ENCODE measurements at regions not wholly inside any gene's neighbourhood (a gene's known extent, or its start where the extent isn't known, plus 50 kb on each side); places are given as distances from the start of the nearest gene placed in this dataset.
A peak's percentile ranks its signal among the peaks of the same experiment; 100 is the strongest.
"Not testable (repeated sequence)": the region's sequence is repeated elsewhere in the genome, so short reads cannot be mapped to it uniquely, and the experiment has no call there.

GRCh38 chr2:105494683-105495425 is 96.0 kb upstream of the FHL2 start:
- no peak for TF ChIP-seq Cebpa-rat (IDR thresholded peaks at IDR 0.05)
- Histone ChIP-seq H3K9ac (no peak overlapping the region), H3K9me3 (replicated peaks in 1 of 11) (peaks cover 10 to 22% (median 16%) of the 10 kb centered on the region in 11 experiments; a peak in 20 of 22 replicates), H3K36me3 (no peaks in the 10 kb centered on the region), H3K4me3 (no peak overlapping the region), H3K4me2 (peak overlapping the region in 5 of 11 experiments; percentile 0 to 29 (median 18); a peak in 3 of 22 replicates), H3K4me1 (peaks cover 0 to 27% (median 7%) of the 10 kb centered on the region in 10 experiments; a peak in 11 of 20 replicates), H3K27ac (peak overlapping the region in 1 of 11 experiments; percentile 12; a peak in 1 of 22 replicates), H4K20me1 (no peaks in the 10 kb centered on the region), H3K27me3 (no peaks in the 10 kb centered on the region)

GRCh38 chr2:105490956-105491355 is 92.1 kb upstream of the FHL2 start:
- no peaks in the 10 kb centered on the region for H4K20me1 ChIP-seq

GRCh38 chr2:105490204-105490603 is 91.4 kb upstream of the FHL2 start:
- Histone ChIP-seq H3K9me3 (replicated peaks in 1 of 11) (peaks cover 10 to 22% (median 16%) of the 10 kb centered on the region in 11 experiments; a peak in 20 of 22 replicates), H3K36me3 (no peaks in the 10 kb centered on the region), H3K27me3 (no peaks in the 10 kb centered on the region), H3K27ac (no peak overlapping the region), H3K9ac (no peak overlapping the region), H3K4me2 (peak overlapping the region in 4 of 11 experiments; percentile 17 to 51 (median 44); a peak in 3 of 22 replicates), H3K4me1 (peaks cover 0 to 14% (median 7%) of the 10 kb centered on the region in 10 experiments; a peak in 11 of 20 replicates), H3K4me3 (no peak overlapping the region), H4K20me1 (no peaks in the 10 kb centered on the region)
- TF ChIP-seq Cebpa-rat (IDR thresholded peaks at IDR 0.05): no peak

More at GRCh38 chr2:105490956-105491355, 92.1 kb upstream of the FHL2 start:
- Histone ChIP-seq H3K27ac (no peak overlapping the region), H3K4me3 (no peak overlapping the region), H3K4me2 (peak overlapping the region in 7 of 11 experiments; percentile 17 to 53 (median 44); a peak in 11 of 22 replicates), H3K27me3 (no peaks in the 10 kb centered on the region), H3K4me1 (peaks cover 0 to 21% (median 7%) of the 10 kb centered on the region in 10 experiments; a peak in 11 of 20 replicates), H3K36me3 (no peaks in the 10 kb centered on the region), H3K9ac (no peak overlapping the region), H3K9me3 (replicated peaks in 1 of 11) (peaks cover 10 to 22% (median 16%) of the 10 kb centered on the region in 11 experiments; a peak in 20 of 22 replicates)
- no peak for TF ChIP-seq Cebpa-rat (IDR thresholded peaks at IDR 0.05)

GRCh38 chr2:105489168-105489878 is 90.5 kb upstream of the FHL2 start:
- no peak overlapping the region for H3K27ac ChIP-seq
- H4K20me1 ChIP-seq: no peaks in the 10 kb centered on the region
- H3K4me1 ChIP-seq: peaks cover 0 to 8% (median 7%) of the 10 kb centered on the region in 10 experiments; a peak in 11 of 20 replicates
- no peak overlapping the region for H3K4me3 ChIP-seq
- no peak overlapping the region for H3K4me2 ChIP-seq
- H3K27me3 ChIP-seq: no peaks in the 10 kb centered on the region
- peaks cover 10 to 20% (median 16%) of the 10 kb centered on the region in 11 experiments; a peak in 20 of 22 replicates for H3K9me3 ChIP-seq (replicated peaks in 1 of 11)
- no peak for TF ChIP-seq Cebpa-rat (IDR thresholded peaks at IDR 0.05)
- no peaks in the 10 kb centered on the region for H3K36me3 ChIP-seq
- H3K9ac ChIP-seq: no peak overlapping the region

- no peak overlapping the region for H3K27ac ChIP-seq
- no peak overlapping the region for H3K4me2 ChIP-seq
- peaks cover 0 to 8% (median 7%) of the 10 kb centered on the region in 10 experiments; a peak in 11 of 20 replicates for H3K4me1 ChIP-seq
- H3K9me3 ChIP-seq (replicated peaks in 1 of 11): peaks cover 4 to 10% (median 10%) of the 10 kb centered on the region in 11 experiments; a peak in 16 of 22 replicates
- no peak for TF ChIP-seq Cebpa-rat (IDR thresholded peaks at IDR 0.05)
- no peak overlapping the region for H3K9ac ChIP-seq
- H3K36me3 ChIP-seq: no peaks in the 10 kb centered on the region
- no peaks in the 10 kb centered on the region for H3K27me3 ChIP-seq
- H3K4me3 ChIP-seq: no peak overlapping the region
- H4K20me1 ChIP-seq: no peaks in the 10 kb centered on the region
These were observed 89.4 kb upstream of the FHL2 start for GRCh38 chr2:105488285-105488684.

- H3K27me3 ChIP-seq: no peaks in the 10 kb centered on the region
- H3K4me1 ChIP-seq: peaks cover 0 to 8% (median 7%) of the 10 kb centered on the region in 10 experiments; a peak in 11 of 20 replicates
- H3K9me3 ChIP-seq (replicated peaks in 1 of 11): peaks cover 0 to 3% (median 2%) of the 10 kb centered on the region in 11 experiments; a peak in 14 of 22 replicates
- no peaks in the 10 kb centered on the region for H4K20me1 ChIP-seq
- TF ChIP-seq Cebpa-rat (IDR thresholded peaks at IDR 0.05): no peak
- H3K4me3 ChIP-seq: no peak overlapping the region
- H3K4me2 ChIP-seq: no peak overlapping the region
- no peak overlapping the region for H3K27ac ChIP-seq
- no peaks in the 10 kb centered on the region for H3K36me3 ChIP-seq
- H3K9ac ChIP-seq: no peak overlapping the region
These were observed 88.6 kb upstream of the FHL2 start for GRCh38 chr2:105487142-105488069.

- Histone ChIP-seq H3K4me2 (no peak overlapping the region), H3K36me3 (no peaks in the 10 kb centered on the region), H3K9ac (no peak overlapping the region), H3K4me3 (no peak overlapping the region), H3K27ac (no peak overlapping the region), H3K9me3 (replicated peaks in 1 of 11) (no peaks in the 10 kb centered on the region), H3K27me3 (no peaks in the 10 kb centered on the region), H4K20me1 (no peaks in the 10 kb centered on the region), H3K4me1 (peaks cover 0 to 8% (median 7%) of the 10 kb centered on the region in 10 experiments; a peak in 11 of 20 replicates)
- TF ChIP-seq Cebpa-rat (IDR thresholded peaks at IDR 0.05): no peak
These were observed 87.9 kb upstream of the FHL2 start for GRCh38 chr2:105486762-105487141.

- H3K27ac ChIP-seq: no peak overlapping the region
- H3K36me3 ChIP-seq: no peaks in the 10 kb centered on the region
- H3K9ac ChIP-seq: no peak overlapping the region
- H3K4me2 ChIP-seq: no peak overlapping the region
- no peaks in the 10 kb centered on the region for H3K27me3 ChIP-seq
- no peaks in the 10 kb centered on the region for H4K20me1 ChIP-seq
- no peaks in the 10 kb centered on the region for H3K9me3 ChIP-seq (replicated peaks in 1 of 11)
- no peak overlapping the region for H3K4me3 ChIP-seq
- H3K4me1 ChIP-seq: peaks cover 0 to 12% (median 8%) of the 10 kb centered on the region in 10 experiments; a peak in 13 of 20 replicates
- TF ChIP-seq Cebpa-rat (IDR thresholded peaks at IDR 0.05): no peak
These were observed 79.8 kb upstream of the FHL2 start for GRCh38 chr2:105478670-105479069.

GRCh38 chr2:105477050-105477620 is 78.3 kb upstream of the FHL2 start:
- not testable (repeated sequence) for H3K9me3 ChIP-seq (replicated peaks in 1 of 11); H3K9ac ChIP-seq; H3K4me2 ChIP-seq; H3K4me3 ChIP-seq; H4K20me1 ChIP-seq; H3K36me3 ChIP-seq; H3K27ac ChIP-seq; H3K27me3 ChIP-seq
- peaks cover 0 to 12% (median 8%) of the 10 kb centered on the region in 10 experiments; a peak in 13 of 20 replicates for H3K4me1 ChIP-seq

Measured in BLaER1 treated with 17β-estradiol and CSF1 and Interleukin-3, amounts not matched to agents 10 nM and 100 nM (cell line).